OCI-LY3 (cell line): ENCODE measurements at regions not wholly inside any gene's neighbourhood (a gene's known extent, or its start where the extent isn't known, plus 50 kb on each side); places are given as distances from the start of the nearest gene placed in this dataset.

Experiments used
- H2AFZ ChIP-seq: fragments of 200-600, 300-600 bp; shearing (Covaris generic); 2 replicates; pipeline ENCODE4 v1.6.0; 2014; ENCODE audit warnings: antibody characterized with exemption, low read depth, low read length
- H3K27ac ChIP-seq: fragments of 200-600, 300-600 bp; sonication (generic); 2 replicates; pipeline ENCODE4 v1.5.1; 2014; ENCODE audit warnings: mild to moderate bottlenecking, low read length, moderate library complexity, mixed read lengths
- H3K27me3 ChIP-seq: fragments of 200-600, 300-600 bp; sonication (generic); 2 replicates; pipeline ENCODE4 v1.6.1; 2014; ENCODE audit warnings: low read depth, low read length, mixed read lengths
- H3K36me3 ChIP-seq: fragments of 200-600, 300-600 bp; sonication (generic); replicated peaks from 2 replicates; pipeline ENCODE3; 2014; ENCODE audit warnings: low read depth, low read length, mixed read lengths
- H3K4me1 ChIP-seq: fragments of 300-600, 200-600 bp; sonication (generic); 2 replicates; pipeline ENCODE4 v1.6.1; 2014; ENCODE audit warnings: low read length, mixed read lengths
- H3K4me2 ChIP-seq: fragments of 200-600, 300-600 bp; sonication (generic); 2 replicates; pipeline ENCODE4 v1.6.1; 2014; ENCODE audit warnings: low read length, mixed read lengths
- H3K4me3 ChIP-seq: fragments of 300-600, 200-600 bp; sonication (generic); 2 replicates; pipeline ENCODE4 v1.5.1; 2014; ENCODE audit warnings: antibody characterized with exemption, mild to moderate bottlenecking, low read length, moderate library complexity
- H3K79me2 ChIP-seq: fragments of 300-600, 200-600 bp; shearing (Covaris generic); 2 replicates; pipeline ENCODE4 v1.6.1; 2014; ENCODE audit warnings: mild to moderate bottlenecking, low read length, mixed read lengths
- H3K9ac ChIP-seq: fragments of 300-600, 200-600 bp; shearing (Covaris generic); 2 replicates; pipeline ENCODE4 v1.6.0; 2014; ENCODE audit warnings: mild to moderate bottlenecking, low read length, moderate library complexity
- H3K9me3 ChIP-seq: fragments of 200-600, 300-600 bp; shearing (Covaris generic); 2 replicates; pipeline ENCODE4 v1.6.1; 2014; ENCODE audit warnings: low read length, mixed read lengths; ENCODE audit not compliant: insufficient read depth
- H4K20me1 ChIP-seq: fragments of 200-600, 300-600 bp; sonication (generic); 2 replicates; pipeline ENCODE4 v1.6.1; 2016; ENCODE audit warnings: low read length, mixed read lengths; ENCODE audit not compliant: insufficient read depth
- CTCF ChIP-seq: fragments of 200-600, 300-600 bp; sonication (generic); IDR thresholded peaks from 2 replicates; pipeline ENCODE4 v1.5.1; 2014; ENCODE audit warnings: antibody characterized with exemption, low read length, low read depth
- EZH2phosphoT487 ChIP-seq: fragments of 200-600 bp; shearing (Covaris generic); IDR thresholded peaks from 2 replicates; pipeline ENCODE4 v1.6.1; 2018; ENCODE audit warnings: antibody characterized with exemption, mixed run types, low read depth

GRCh38 chr7:115679976-115680375 is 350.6 kb downstream of the TFEC start:
- H3K79me2 ChIP-seq = no peaks in the 10 kb centered on the region
- no peak overlapping the region for H3K4me3 ChIP-seq
- TF ChIP-seq CTCF = peak; percentile 78
- TF ChIP-seq EZH2phosphoT487 = no peak
- peak overlapping the region; percentile 35 for H3K4me2 ChIP-seq
- H3K4me1 ChIP-seq = peaks cover 35% of the 10 kb centered on the region
- no peak overlapping the region for H2AFZ ChIP-seq
- H3K9me3 ChIP-seq = no peaks in the 10 kb centered on the region
- H3K36me3 ChIP-seq = no peaks in the 10 kb centered on the region
- no peaks in the 10 kb centered on the region for H3K27me3 ChIP-seq
- H3K9ac ChIP-seq = no peak overlapping the region
- no peak overlapping the region for H3K27ac ChIP-seq
- H4K20me1 ChIP-seq = no peaks in the 10 kb centered on the region

GRCh38 chr7:115679423-115679822 is 351.1 kb downstream of the TFEC start:
- Histone ChIP-seq H3K79me2 (no peaks in the 10 kb centered on the region), H3K4me1 (peaks cover 35% of the 10 kb centered on the region), H3K9me3 (no peaks in the 10 kb centered on the region), H3K4me2 (peak overlapping the region; percentile 35), H3K36me3 (no peaks in the 10 kb centered on the region), H4K20me1 (no peaks in the 10 kb centered on the region), H3K27me3 (no peaks in the 10 kb centered on the region), H3K27ac (no peak overlapping the region), H2AFZ (no peak overlapping the region), H3K9ac (no peak overlapping the region), H3K4me3 (no peak overlapping the region)
- TF ChIP-seq CTCF (no peak), EZH2phosphoT487 (no peak)

GRCh38 chr7:115678086-115678982 is 352.2 kb downstream of the TFEC start:
- H3K27me3 ChIP-seq = no peaks in the 10 kb centered on the region
- peak overlapping the region; percentile 47 for H3K4me2 ChIP-seq
- no peak overlapping the region for H3K9ac ChIP-seq
- no peak overlapping the region for H3K27ac ChIP-seq
- TF ChIP-seq CTCF (no peak), EZH2phosphoT487 (no peak)
- peak overlapping the region; percentile 59; the same call in 1 of the 2 replicates for H2AFZ ChIP-seq
- peak overlapping the region; percentile 43 for H3K4me3 ChIP-seq
- no peaks in the 10 kb centered on the region for H4K20me1 ChIP-seq
- peaks cover 35% of the 10 kb centered on the region for H3K4me1 ChIP-seq
- no peaks in the 10 kb centered on the region for H3K79me2 ChIP-seq
- H3K36me3 ChIP-seq = no peaks in the 10 kb centered on the region
- no peaks in the 10 kb centered on the region for H3K9me3 ChIP-seq

- Histone ChIP-seq H3K9me3 (no peaks in the 10 kb centered on the region), H3K36me3 (no peaks in the 10 kb centered on the region), H3K79me2 (no peaks in the 10 kb centered on the region), H2AFZ (peak overlapping the region; percentile 84), H3K4me2 (peak overlapping the region; percentile 69), H3K27me3 (no peaks in the 10 kb centered on the region), H3K4me3 (peak overlapping the region; percentile 74), H3K4me1 (peaks cover 28% of the 10 kb centered on the region; the same call in 1 of the 2 replicates), H3K27ac (no peak overlapping the region), H4K20me1 (no peaks in the 10 kb centered on the region), H3K9ac (no peak overlapping the region)
- TF ChIP-seq EZH2phosphoT487 (no peak), CTCF (no peak)
Observed at GRCh38 chr7:115676707-115677106, 353.9 kb downstream of the TFEC start.
